GM12891 (cell line): ENCODE measurements at regions not wholly inside any gene's neighbourhood (a gene's known extent, or its start where the extent isn't known, plus 50 kb on each side); places are given as distances from the start of the nearest gene placed in this dataset.

ENCODE experiments used
- POLR2A ChIP-seq: IDR thresholded peaks from 2 replicates; pipeline ENCODE4 v1.6.1; 2011; ENCODE audit warnings: low read depth, low read length, control low read depth
- POLR2AphosphoS5 ChIP-seq: IDR thresholded peaks from 2 replicates; pipeline ENCODE4 v1.6.1; 2011; ENCODE audit warnings: low read depth, low read length, control low read depth

DNA sequence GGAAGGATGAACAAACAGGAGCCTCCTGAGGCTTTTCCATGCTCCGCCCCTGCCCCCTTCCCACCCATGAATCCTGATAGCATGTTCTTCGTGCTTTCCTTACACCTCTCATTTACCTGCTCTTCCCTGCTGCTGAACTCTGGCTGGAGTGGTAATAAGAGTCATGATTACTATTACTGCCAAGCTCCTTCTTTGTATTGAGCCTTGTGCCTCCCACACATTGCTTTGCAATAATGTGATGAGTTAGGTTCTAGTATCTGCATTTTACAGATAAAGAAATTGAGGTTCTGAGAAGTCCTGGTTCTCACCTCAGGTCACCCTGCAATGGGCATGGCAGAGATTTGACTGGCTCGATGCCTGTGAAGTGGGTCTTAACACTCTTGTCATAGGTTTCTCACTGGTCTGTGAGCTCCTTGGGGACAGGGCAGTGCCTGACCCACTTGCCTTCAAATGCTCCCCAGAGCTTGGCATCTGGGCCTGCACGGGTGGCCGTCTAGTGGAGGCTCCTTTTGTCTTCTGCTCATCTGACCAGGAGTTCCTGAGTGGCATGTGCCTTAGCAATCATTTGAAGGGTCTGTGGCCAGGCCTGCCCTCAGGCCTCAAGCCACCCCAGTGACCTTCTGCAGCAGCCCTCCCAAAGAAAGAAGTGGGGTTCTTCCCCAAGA, 309.2 kb upstream of the ZMIZ1 start:
- TF ChIP-seq POLR2AphosphoS5: no peak
- TF ChIP-seq POLR2A: no peak
